HG03457 (cell line): ENCODE measurements at regions not wholly inside any gene's neighbourhood (a gene's known extent, or its start where the extent isn't known, plus 50 kb on each side); places are given as distances from the start of the nearest gene placed in this dataset.

ENCODE experiments used
- ATAC-seq: cut with Tn5 transposase; IDR thresholded peaks from one replicate; pipeline ENCODE4 v1.9.1; 2021; ENCODE audit warnings: moderate number of reproducible peaks; ENCODE audit not compliant: unreplicated experiment

DNA sequence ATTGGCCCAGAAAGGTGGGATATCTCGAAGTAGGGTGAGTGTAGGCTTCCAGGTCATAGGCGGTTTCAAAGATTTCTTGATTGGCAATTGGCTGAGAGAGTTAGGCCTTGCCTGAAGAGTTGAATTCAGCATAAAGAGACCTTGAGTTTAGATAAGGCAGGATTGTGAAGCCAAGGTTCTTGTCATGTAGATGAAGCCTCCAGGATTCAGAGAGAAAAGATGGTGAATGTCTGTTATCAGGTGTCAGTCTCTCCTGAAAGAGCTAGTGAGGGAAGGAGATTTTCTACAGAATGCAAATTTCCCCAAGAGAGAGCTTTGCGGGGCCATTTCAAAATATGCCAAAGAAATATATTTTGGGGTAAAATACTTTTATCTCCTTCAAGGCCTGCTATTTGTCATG lies 217.0 kb upstream of the TLE3 start:
- ATAC-seq, result no peak

DNA sequence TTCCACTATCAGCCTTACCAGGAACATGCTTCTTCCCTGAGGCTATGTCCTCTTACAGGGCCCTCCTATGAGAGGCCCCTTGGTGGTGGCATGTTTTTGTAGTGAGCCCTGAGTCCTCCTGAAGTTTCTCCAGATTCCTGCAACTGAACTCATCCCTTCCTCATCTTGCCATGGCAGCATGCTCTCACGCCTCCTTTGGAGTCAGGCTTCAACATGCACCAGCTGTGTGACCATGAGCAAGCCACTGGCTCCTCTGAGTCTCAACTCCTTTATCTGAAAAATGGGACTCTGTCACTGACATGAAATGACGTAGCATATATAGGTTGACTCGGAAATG lies 216.3 kb upstream of the TLE3 start:
- ATAC-seq, result no peak

DNA sequence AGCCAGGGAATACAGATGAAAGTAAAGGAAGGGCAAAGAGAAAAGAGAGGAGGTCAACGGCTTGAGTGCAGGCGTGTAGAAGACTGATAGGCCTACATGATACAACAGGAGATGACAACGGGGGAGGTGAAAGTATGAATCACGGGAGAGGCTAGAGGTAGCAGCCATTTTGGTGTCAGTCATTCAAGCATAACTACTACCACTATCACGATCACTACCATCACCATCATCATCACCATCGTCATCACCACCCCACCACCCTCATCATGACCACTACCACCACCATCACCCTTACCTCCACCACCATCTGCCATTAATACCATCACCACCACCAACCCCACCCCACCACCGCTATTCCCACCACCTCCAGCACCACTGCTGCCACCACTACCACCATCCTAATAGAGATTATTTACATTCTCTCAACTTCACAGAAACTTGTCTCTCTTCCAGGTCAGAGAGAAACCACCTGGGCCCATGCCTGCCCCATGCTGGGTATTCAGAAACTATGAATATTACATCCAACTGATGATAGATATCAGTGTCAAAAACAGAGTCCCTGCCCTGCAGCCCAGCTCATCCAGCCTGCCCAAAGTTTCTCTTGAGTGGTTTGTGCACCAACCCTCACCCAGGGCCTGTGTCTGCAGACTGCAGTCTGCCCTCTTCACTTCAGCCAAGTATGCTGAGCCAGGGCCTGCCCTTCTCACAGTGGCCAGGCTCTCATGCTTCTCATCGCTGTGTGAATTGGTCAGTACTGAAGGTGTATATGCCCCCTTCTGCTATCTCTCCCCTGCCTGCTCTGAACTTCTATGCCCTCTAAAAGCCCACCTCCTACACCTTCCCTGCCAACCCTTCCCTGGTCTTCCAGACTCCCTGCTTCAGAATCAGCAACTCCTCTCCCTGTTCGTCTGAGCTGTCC lies 215.6 kb upstream of the TLE3 start:
- ATAC-seq, result no peak

- no peak for ATAC-seq
These were observed 214.1 kb upstream of the TLE3 start for GRCh38 chr15:70311821-70312220.

DNA sequence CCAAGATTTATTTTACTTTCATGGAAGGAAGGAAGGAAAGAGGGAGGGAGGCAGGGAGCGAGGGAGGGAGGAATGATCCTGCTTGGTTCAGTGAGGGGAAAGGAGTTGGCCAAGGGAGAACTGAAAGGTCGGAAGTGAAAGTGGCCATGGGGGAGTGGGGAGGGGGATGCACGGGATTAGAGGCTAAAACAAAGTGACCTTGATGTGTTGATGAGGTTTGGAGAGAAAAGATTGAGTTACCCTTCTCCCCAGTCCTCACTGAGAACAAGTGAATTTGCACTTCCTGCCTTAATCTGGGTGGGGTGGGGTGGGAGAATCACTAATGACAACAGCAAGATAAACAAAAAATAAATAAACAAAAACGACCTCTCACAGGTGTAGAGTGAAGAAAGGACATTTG lies 212.0 kb upstream of the TLE3 start:
- ATAC-seq, result no peak

DNA sequence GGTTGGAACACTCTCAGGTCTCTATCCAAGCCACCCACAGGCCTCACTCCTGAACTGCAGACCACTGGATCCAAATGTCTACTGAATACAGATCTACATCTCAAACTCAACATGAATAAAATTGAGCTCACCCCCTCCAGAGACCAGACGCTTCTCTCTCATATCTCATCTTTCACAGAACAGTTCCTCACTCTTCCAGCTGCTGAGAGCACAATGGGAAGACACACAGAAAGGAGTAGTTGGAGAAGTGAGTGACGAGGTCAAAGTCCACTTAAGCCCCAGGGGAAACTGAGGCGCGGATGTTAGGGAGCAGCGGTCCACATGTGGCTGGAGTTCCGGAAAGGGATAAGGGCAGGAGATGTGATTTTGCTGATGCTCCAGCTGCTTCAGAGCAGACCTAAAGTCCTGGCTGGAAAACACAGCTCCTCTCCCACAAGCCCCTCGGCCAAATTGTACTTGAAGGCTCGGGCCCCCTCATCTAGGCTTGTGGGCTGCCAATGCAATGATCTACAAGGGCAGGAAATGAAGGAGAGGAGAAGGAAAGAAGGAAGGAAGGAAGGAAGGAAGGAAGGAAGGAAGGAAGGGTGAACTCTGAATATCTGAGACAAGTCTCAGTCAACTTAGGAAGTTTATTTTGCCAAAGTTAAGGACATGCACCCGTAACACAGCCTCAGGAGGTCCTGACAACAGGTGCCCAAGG lies 211.2 kb upstream of the TLE3 start:
- ATAC-seq, result no peak

DNA sequence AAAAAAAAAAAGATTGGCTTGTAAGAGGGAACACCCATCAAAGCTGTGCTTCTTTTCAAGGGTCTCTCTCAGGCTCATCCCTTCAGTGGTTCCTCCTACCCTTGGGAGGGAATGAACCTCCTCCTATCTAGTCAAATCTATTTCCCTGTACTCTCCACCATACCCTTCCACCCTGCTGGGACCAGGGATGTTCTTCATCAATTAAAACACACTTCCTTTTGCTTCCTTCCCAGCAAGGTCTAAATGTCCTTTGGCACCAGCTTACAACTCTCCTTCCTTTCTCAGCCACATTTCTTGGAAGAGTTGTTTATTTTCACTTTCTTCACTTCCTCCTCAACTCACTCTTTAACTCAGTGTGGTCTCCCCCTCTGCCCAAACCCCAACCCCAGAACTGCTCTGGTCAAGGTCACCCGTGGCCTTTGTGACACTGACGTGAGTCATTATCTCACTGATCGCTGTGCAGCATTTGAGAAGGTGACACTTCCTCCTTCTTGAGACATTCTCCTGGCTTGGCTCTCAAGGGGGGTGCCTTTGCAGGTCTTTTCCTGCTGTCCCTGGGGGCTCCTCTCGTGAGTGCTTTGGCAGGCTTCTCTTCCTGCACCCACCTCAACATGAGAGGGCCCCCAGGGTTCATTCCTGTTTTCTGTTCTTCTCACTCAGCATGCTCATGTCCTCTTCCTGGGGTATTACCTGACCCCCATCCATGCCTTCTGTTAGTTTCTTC lies 210.5 kb upstream of the TLE3 start:
- ATAC-seq, result no peak

GRCh38 chr15:70306582-70306981 lies 208.9 kb upstream of the TLE3 start:
- ATAC-seq, result no peak

GRCh38 chr15:70306081-70306480 lies 208.4 kb upstream of the TLE3 start:
- no peak for ATAC-seq

GRCh38 chr15:70303981-70304380 lies 206.3 kb upstream of the TLE3 start:
- no peak for ATAC-seq

DNA sequence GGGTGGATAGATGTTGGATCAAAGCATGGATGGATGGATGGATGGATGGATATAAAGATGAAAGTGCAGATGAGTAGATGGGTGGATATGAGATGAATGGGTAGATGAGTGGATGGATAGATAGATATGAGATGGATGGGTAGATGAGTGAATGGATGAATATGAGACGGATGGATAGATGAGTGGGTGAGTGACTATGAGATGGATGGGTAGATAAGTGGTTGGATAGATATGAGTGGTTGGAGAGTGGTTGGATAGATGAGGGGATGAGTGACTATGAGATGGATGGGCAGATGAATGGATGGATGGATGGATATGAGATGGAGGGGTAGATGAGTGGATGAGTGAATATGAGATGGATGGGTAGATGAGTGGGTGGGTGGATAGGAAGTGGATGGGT lies 204.6 kb upstream of the TLE3 start:
- no peak for ATAC-seq

DNA sequence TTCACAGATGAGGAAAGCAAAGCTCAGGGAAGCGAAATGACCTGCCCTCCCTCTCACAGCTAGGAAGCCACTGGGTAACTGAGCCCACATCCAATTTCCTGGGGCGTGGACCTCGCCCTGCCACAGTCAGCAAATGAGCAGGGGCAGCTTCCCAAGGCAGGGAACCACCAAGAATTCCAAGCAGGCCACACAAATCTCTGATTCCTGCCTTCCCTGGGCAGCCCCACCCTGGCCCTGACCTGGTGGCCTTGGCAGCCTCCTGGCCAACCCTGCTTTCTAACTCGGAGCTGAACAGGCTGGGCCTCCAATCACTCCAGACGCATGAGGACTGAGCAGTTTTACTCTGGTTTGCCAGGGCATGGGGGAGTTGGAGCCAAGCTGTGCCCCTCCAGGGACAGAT lies 203.7 kb upstream of the TLE3 start:
- no peak for ATAC-seq

DNA sequence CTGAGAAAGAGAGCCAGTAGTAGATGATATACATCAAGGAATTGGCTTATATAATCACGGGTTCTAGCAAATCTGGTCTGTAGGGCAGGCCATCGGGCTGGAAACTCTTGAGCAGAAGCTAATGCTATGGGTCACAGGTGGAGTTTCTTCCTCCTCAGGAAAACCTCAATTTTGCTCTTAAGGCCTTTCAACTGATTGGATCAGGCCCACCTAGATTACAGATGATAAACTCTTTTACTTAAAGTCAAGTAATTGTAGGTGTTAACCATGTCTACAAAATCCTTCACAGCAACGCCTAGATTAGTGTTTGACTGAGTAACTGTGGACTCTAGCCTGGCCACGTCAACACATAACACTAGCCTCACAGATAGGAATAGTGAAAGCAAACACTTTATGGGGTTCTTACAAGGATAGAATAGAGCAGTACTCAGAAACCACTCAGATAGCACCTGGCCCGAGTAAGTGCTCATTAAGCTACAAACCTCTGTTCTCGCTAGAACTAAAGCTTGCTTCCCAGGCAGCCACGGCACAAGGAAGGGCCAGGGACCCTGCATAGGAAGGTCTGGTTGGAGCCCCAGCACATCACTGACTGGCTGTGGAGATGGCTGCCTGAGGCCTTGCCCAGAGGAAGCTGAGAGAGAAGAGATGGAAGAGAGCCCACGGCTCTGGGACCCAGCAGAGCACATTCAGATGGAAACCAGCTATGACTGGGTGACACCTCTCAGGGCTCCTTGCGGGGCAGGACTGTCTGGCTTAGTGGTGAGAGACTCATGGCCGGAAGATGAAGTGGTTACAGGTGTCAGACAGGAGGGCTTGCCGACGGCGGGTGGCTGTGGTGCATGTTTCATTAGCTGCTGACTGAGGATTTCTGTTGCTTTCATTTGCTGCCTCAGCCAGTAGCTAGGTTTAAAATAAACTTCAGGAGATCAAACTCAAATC lies 202.5 kb upstream of the TLE3 start:
- peak; percentile 93 for ATAC-seq

DNA sequence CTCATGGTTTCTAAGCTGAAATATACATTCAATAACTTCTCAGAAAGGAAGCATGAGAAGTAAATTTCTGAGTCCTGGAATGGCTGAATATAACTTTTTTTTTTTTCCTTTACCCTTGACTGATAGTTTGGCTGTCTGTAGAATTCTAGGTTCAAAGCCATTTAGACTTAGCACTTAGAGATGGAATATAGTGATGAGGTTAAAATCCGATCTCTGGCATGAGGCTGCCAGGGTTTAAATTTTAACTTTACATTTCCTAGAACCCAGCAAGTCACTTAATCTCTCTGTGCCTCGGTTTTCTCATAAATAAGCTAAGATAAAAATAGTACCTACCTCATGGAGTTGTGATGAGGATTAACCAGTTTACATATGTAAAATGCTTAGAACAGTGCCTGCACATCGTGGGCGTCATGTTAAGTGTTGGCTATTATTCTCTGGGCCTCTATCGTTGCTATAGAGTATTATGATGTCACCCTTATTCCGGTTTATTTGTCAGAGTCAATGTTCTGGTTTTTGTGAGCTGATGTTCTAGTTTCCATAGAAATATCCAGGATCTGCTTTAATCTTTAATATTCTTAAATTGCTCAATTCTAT lies 199.8 kb upstream of the TLE3 start:
- no peak for ATAC-seq

DNA sequence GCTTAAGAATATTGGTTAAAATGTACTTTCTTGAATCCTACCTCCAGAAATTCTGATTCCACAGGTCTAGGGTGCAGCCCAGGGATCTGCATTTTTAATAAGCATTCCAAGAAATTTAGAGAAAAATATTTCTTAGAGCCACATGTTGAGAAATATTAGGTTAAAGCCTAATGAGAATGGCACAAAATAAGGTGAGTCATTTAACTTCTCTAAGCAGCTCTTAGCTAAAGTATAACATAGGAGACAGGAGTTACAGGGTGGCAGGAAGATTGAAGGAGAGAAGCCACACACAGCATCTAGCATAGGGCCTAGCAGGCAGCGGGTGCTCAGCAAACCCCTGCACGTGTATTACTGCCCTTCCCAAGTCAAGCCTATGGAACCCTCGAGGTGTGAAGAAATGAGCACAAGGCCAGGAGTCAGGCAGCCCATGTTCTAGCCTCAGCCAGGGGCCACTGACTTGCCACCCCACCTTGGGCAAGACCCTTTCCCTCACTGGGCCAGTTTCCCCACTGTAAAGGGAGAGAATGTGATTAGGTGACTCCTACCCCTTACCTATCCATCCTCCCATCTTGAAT lies 197.1 kb upstream of the TLE3 start:
- ATAC-seq, result no peak

DNA sequence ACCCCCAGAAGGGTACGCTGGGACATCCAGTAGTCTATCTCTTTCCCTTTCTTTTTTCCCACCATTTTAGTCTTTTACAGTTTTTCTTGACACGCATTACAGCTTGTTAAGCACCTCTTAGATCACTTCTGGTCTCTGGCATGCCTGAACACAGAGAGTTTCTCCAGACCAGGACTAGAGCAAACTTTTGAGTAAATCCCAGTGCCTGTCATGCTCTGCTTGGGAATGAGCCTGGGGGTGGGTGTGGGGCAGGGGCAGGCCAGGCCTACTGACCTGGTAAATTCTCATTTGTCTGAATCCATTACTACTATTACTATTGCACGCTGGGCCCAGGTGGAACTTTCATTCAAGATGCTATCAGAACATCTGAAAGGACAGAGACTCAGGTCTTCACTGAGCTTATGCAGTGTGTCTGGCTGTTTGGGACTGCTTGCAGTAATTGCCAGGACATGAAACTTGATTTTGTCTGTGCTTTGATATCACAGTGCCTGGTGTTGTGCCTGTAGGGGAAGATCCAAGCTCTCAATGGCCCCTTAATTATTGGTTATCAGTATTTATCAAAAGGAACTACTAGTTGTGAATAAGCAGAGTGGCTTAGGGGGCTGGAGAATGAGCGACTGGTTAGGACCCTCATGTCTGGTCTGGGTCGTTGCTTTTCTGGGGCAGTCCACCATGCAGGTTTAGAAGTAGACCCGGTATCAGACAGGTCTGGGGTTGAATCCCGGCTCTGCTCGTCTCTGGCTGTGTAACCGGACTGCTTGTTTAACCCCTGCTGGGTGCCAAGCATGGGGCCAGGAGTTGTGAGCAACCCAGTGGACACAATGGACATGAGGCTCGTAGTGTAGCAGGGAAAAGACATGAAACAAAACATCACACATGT lies 196.1 kb upstream of the TLE3 start:
- ATAC-seq, result no peak

DNA sequence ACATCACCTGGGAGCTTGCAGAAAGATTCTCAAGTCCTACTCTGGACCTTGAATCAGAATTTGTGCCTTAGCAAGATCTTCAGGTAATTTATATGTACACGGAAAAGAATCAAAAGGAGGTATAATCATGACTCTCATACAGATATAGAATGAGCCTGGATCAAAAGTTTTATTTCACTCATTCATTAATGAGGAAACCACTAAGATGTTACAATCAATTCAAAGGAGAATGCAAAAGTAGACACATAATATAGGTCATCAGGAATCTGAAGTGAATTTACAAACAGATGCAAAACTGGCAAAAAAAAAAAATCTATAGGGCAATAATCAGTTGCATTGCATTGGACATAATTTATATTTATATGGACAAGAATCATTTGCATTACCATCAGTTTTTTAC lies 195.4 kb upstream of the TLE3 start:
- no peak for ATAC-seq

DNA sequence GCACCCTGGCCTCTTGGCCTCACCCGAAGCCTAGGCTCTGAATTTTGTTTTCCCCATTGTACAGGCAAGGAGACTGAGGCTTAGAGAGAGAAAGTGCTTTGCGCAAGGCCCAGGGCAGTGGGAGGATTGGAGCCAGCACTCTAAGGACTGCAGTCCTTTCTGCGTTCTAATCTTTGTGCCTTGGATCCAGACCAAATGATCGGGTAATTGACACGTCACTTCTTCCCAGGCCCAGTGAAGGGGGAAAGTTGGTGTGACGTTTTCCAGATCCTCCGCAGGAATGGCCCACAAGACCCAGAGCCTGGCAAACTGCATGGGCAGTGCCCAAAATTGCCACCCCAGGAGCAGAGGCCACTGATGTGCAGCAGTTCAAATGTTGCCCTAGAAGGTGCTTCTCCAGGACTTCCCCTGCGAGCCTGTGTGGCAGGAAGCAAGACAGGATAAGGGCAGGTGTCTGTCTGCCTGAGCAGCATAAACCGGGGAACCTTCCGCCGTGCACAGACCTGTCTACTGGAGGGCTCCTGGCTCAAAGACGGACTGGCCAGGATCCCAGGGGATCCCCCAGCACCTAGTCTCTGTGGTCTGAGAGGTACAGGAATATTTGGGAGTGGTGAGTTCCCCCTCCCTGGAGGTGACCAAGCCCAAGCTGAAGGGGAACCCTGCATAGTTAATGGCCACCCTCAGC lies 194.5 kb upstream of the TLE3 start:
- ATAC-seq, result no peak
